AG10803 (cell line): ENCODE measurements at regions not wholly inside any gene's neighbourhood (a gene's known extent, or its start where the extent isn't known, plus 50 kb on each side); places are given as distances from the start of the nearest gene placed in this dataset.

Experiments used
- DNase-seq: peaks from one replicate; pipeline ENCODE4 v3.0.0; 2010; ENCODE audit warnings: low read depth
- H3K4me3 ChIP-seq: 2 replicates; pipeline ENCODE4 v1.5.1; 2011; ENCODE audit warnings: mild to moderate bottlenecking, low read length, control low read depth
- TF ChIP-seq, protein P1 (sequence below): conservative IDR thresholded peaks from 2 replicates; pipeline ENCODE4 v1.5.1; 2011; ENCODE audit warnings: mild to moderate bottlenecking, low read length, control low read depth, inconsistent platforms

DNA sequence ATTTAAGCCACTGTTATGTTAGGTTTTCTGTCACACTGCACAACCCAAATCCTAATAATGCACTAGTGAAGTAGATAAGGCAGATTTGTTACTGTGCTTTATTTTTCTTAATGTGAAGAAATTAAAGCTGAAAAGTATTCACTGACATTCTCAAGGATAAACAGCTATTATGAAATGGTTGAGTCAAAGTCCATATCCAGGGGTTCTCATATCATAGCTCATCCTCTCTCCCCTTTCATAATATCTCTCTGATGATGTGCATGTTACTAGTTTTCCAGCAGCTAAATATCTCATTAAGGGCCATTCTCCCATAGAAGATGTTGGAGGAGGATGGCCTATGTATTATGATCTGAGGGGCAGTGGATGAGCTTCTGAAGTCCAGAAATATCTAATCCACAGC lies 53.6 kb upstream of the CCDC190 start:
- no peak for DNase-seq
- TF ChIP-seq, protein P1, sequence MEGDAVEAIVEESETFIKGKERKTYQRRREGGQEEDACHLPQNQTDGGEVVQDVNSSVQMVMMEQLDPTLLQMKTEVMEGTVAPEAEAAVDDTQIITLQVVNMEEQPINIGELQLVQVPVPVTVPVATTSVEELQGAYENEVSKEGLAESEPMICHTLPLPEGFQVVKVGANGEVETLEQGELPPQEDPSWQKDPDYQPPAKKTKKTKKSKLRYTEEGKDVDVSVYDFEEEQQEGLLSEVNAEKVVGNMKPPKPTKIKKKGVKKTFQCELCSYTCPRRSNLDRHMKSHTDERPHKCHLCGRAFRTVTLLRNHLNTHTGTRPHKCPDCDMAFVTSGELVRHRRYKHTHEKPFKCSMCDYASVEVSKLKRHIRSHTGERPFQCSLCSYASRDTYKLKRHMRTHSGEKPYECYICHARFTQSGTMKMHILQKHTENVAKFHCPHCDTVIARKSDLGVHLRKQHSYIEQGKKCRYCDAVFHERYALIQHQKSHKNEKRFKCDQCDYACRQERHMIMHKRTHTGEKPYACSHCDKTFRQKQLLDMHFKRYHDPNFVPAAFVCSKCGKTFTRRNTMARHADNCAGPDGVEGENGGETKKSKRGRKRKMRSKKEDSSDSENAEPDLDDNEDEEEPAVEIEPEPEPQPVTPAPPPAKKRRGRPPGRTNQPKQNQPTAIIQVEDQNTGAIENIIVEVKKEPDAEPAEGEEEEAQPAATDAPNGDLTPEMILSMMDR, result no peak

DNA sequence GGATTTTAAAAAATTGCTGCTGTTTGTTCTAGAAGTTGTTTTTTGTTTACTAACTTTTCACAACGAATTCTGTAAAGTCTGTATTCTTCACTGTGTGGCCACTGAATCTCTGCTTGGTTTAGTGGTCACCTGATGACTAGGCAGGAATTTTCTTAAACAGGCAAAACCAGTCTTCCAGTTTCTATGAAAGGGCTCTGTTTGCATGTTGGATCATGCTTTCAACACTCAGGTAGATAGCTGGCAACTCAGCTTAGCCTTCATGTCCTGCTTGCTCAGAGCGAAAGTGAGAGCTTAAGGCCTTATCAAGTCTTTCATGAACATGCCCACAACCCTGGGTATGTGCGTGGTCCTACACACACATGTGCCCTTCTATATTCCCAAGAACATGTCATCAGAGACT lies 52.4 kb upstream of the CCDC190 start:
- no peak for DNase-seq
- no peak overlapping the region for H3K4me3 ChIP-seq
- TF ChIP-seq, protein P1, result no peak

More for the DNA sequence above, 53.6 kb upstream of the CCDC190 start:
- H3K4me3 ChIP-seq, result no peak overlapping the region

DNA sequence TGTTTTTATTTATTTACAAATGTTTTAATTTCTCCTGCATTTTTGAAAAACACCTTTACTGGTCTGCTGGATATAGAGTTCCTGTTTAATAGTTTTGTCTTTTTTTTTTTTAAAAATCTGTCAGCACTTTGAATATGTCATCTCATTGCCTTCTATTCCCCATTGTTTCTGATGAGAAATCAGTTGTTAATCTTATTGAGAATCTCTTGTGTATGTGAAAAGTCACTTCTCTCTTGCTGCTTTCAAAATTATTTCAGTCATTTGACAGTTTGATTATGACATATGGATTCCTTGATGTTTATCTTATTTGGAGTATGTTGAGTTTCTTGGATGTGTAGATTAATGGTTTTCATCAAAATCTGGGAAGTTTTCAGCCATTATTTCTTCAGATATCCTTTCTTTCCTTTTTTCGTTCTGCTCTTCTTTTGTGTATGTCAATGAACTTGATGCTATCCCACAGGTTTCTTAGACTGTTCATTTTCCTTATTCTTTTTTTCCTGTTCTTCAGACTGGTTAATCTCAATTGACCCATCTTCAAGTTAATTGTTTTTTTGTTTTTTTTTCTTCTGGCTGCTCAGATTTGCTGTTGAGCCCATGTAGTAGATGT lies 51.2 kb upstream of the CCDC190 start:
- H3K4me3 ChIP-seq, result no peak overlapping the region
- TF ChIP-seq, protein P1, result no peak
- no peak for DNase-seq
